HCT116 (cell line): ENCODE measurements at regions not wholly inside any gene's neighbourhood (a gene's known extent, or its start where the extent isn't known, plus 50 kb on each side); places are given as distances from the start of the nearest gene placed in this dataset.

Source experiments
- ATAC-seq: fragments of 200-7000 bp; cut with Tn5 transposase; 2 replicates; pipeline ENCODE4 v1.9.1; 2020; ENCODE audit warnings: mild to moderate bottlenecking, moderate library complexity
- BruUV-seq: library from RNA; stranded (reverse); fragments of 400-500 nt; replicated peaks from 2 replicates; lab custom pipeline; 2021; lab: Mats Ljungman, UMichigan
- CTCF ChIA-PET: fragments of 300-600 bp; sonication (Branson Sonifier 250); formaldehyde crosslinking; loops from one replicate; lab custom pipeline; 2021; ENCODE audit warnings: antibody characterized with exemption; lab: Charles Lee
- POLR2A ChIA-PET: fragments of 300-600, 350-600 bp; sonication (Branson Sonifier 250); formaldehyde crosslinking; loops from one replicate; lab custom pipeline; 2021; ENCODE audit warnings: antibody characterized with exemption; lab: Charles Lee
- RAD21 ChIA-PET, 2 experiments: fragments of 300-600 bp; sonication (Branson Sonifier 250); formaldehyde crosslinking; loops; one replicate each; lab custom pipeline; 2023; ENCODE audit warnings: low total read pairs in 2 of 2; ENCODE audit not compliant: uncharacterized antibody in 2 of 2, unreplicated experiment in 2 of 2, low non-redundant PET in 1 of 2; lab: Charles Lee
- DNase-seq: peaks from one replicate; pipeline ENCODE4 v3.0.0-alpha.2; 2010; ENCODE audit warnings: low read depth, low spot score
- H2AFZ ChIP-seq: fragments of 200-600 bp; shearing (Covaris generic), sonication (generic); 2 replicates; pipeline ENCODE4 v1.6.1; 2017; ENCODE audit warnings: low read depth, mixed run types, mixed read lengths, antibody characterized with exemption, low read length; ENCODE audit not compliant: poor library complexity, severe bottlenecking
- H3K27ac ChIP-seq: 2 replicates; pipeline ENCODE4 v1.5.1; 2012; ENCODE audit warnings: low read depth, low read length
- H3K27me3 ChIP-seq: fragments of 200-600 bp; sonication (generic); 2 replicates; pipeline ENCODE4 v1.6.1; 2016; ENCODE audit warnings: mixed run types, low read length, mixed read lengths; ENCODE audit not compliant: insufficient read depth
- H3K36me3 ChIP-seq, 2 experiments: fragments of 200-500 bp in 1 of 2; fragments of 200-600 bp in 1 of 2; sonication (Bioruptor generic) in 1 of 2; sonication (generic) in 1 of 2; 2 replicates each; pipeline versions ENCODE4 v1.5.1 to v1.6.1; 2014 to 2016; ENCODE audit warnings: low read length in 2 of 2, inconsistent platforms in 1 of 2, mixed read lengths in 1 of 2, mixed run types in 1 of 2; ENCODE audit not compliant: insufficient read depth in 2 of 2, control insufficient read depth in 1 of 2
- H3K4me1 ChIP-seq, 2 experiments: fragments of 200-600 bp in 1 of 2; sonication (generic) in 1 of 2; 2 replicates each; pipeline versions ENCODE4 v1.5.1 to v1.6.1; 2012 to 2017; ENCODE audit warnings: low read length in 2 of 2, inconsistent platforms in 1 of 2, mild to moderate bottlenecking in 1 of 2, mixed read lengths in 1 of 2, mixed run types in 1 of 2, moderate library complexity in 1 of 2; ENCODE audit not compliant: insufficient read depth in 2 of 2, control insufficient read depth in 1 of 2
- H3K4me2 ChIP-seq: fragments of 200-600 bp; sonication (generic); 2 replicates; pipeline ENCODE4 v1.6.1; 2017; ENCODE audit warnings: mixed run types, low read length, mixed read lengths
- H3K4me3 ChIP-seq, 2 experiments: fragments of 200-600 bp in 1 of 2; sonication (generic) in 1 of 2; replicated peaks in 1 of 2; 2 replicates each; pipeline ENCODE4 v1.5.1; 2011 to 2016; ENCODE audit warnings: low read length in 2 of 2, control low read depth in 1 of 2, low read depth in 1 of 2, mild to moderate bottlenecking in 1 of 2, mixed read lengths in 1 of 2, mixed run types in 1 of 2
- H3K79me2 ChIP-seq: fragments of 200-600 bp; sonication (generic); 2 replicates; pipeline ENCODE4 v1.6.1; 2017; ENCODE audit warnings: mild to moderate bottlenecking, mixed run types, low read length, moderate library complexity, mixed read lengths; ENCODE audit not compliant: insufficient read depth
- H3K9ac ChIP-seq: fragments of 200-600 bp; sonication (generic); 2 replicates; pipeline ENCODE4 v1.6.1; 2016; ENCODE audit warnings: low read length, mixed read lengths
- H3K9me2 ChIP-seq: fragments of 200-600 bp; sonication (generic), shearing (Covaris generic); 2 replicates; pipeline ENCODE4 v1.6.1; 2017; ENCODE audit warnings: mixed run types, mild to moderate bottlenecking, moderate library complexity; ENCODE audit not compliant: insufficient read depth
- H3K9me3 ChIP-seq, 2 experiments: fragments of 200-500 bp in 1 of 2; fragments of 200-600 bp in 1 of 2; sonication (Bioruptor generic) in 1 of 2; sonication (generic) in 1 of 2; 2 replicates each; pipeline ENCODE4 v1.6.1; 2014 to 2017; ENCODE audit warnings: low read length in 2 of 2, mixed read lengths in 2 of 2, inconsistent platforms in 1 of 2, low read depth in 1 of 2, mild to moderate bottlenecking in 1 of 2, mixed run types in 1 of 2, moderate library complexity in 1 of 2; ENCODE audit not compliant: control insufficient read depth in 1 of 2, insufficient read depth in 1 of 2
- H4K20me1 ChIP-seq: fragments of 200-600 bp; sonication (generic), shearing (Covaris generic); 2 replicates; pipeline ENCODE4 v1.6.1; 2017; ENCODE audit warnings: mixed run types, mild to moderate bottlenecking, moderate library complexity; ENCODE audit not compliant: insufficient read depth
- EGR1 ChIP-seq: IDR thresholded peaks from 2 replicates; pipeline ENCODE4 v1.6.1; 2012; ENCODE audit warnings: low read depth
- ELF1 ChIP-seq: IDR thresholded peaks from 2 replicates; pipeline ENCODE4 v1.6.1; 2012; ENCODE audit warnings: low read depth, borderline replicate concordance
- EZH2 ChIP-seq: fragments of 200-600 bp; sonication (generic); IDR thresholded peaks from 2 replicates; pipeline ENCODE4 v1.6.1; 2017; ENCODE audit warnings: antibody characterized with exemption, mixed run types
- FOSL1 ChIP-seq: IDR thresholded peaks from 2 replicates; pipeline ENCODE4 v1.6.1; 2012; ENCODE audit warnings: low read depth
- JUND ChIP-seq: IDR thresholded peaks from 2 replicates; pipeline ENCODE4 v1.6.1; 2012
- POLR2A ChIP-seq: IDR thresholded peaks from 2 replicates; pipeline ENCODE4 v1.7.0; 2011; ENCODE audit warnings: borderline replicate concordance; ENCODE audit not compliant: insufficient read depth, insufficient read length; ENCODE audit errors: extremely low read depth
- POLR2AphosphoS5 ChIP-seq: IDR thresholded peaks from 2 replicates; pipeline ENCODE4 v1.6.1; 2011; ENCODE audit warnings: mild to moderate bottlenecking, low read depth, low read length, moderate library complexity
- RAD21 ChIP-seq: IDR thresholded peaks from 2 replicates; pipeline ENCODE4 v1.6.1; 2012; ENCODE audit warnings: low read depth, mild to moderate bottlenecking
- YY1 ChIP-seq: IDR thresholded peaks from 2 replicates; pipeline ENCODE4 v1.6.1; 2011; ENCODE audit warnings: low read length, low read depth, moderate library complexity, mild to moderate bottlenecking; ENCODE audit not compliant: insufficient replicate concordance; ENCODE audit errors: extremely low read depth
- intact Hi-C: fragments of 100-400 bp; cut with micrococcal nuclease; formaldehyde crosslinking; loops from 2 replicates; pipeline ENCODE4 v1.10.0; 2022
- TF ChIP-seq, protein P1 (sequence below), 3 experiments: fragments of 200-600 bp in 1 of 3; sonication (generic) in 1 of 3; IDR thresholded peaks in 2 of 3; conservative IDR thresholded peaks in 1 of 3; 2 replicates each; pipeline ENCODE4 v1.5.1; 2012 to 2017; ENCODE audit warnings: low read depth in 2 of 3, low read length in 2 of 3, antibody characterized with exemption in 1 of 3, borderline replicate concordance in 1 of 3, control low read depth in 1 of 3, mild to moderate bottlenecking in 1 of 3, mixed read lengths in 1 of 3, mixed run types in 1 of 3, moderate library complexity in 1 of 3; ENCODE audit not compliant: insufficient read depth in 1 of 3
- TF ChIP-seq, protein P2 (sequence below): IDR thresholded peaks from 2 replicates; pipeline ENCODE4 v1.6.1; 2011; ENCODE audit warnings: mild to moderate bottlenecking, low read length, moderate library complexity; ENCODE audit not compliant: insufficient replicate concordance; ENCODE audit errors: extremely low read depth

DNA sequence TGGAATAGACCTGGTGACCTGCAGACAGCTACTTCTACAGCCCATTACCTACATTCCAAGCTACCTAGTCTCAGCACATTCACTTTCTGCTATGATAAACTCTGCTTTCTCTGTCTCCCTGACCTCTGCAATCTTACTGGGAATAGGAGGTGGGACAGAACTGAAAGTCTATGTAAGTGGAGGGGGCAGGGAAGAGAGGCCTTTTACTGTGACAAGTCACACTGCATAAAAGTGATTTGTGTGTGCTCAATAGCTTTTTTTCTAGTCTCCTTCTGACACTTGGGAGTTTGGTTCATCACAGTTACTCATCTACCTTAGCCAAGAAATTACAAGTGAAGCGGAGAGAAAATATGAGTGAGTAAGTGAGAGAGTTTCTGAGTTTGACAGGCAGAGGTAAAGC is 322.4 kb downstream of the OLFM4 start:
- Histone ChIP-seq H3K27me3 (no peaks in the 10 kb centered on the region), H3K27ac (no peak overlapping the region), H3K79me2 (no peaks in the 10 kb centered on the region), H3K9ac (no peak overlapping the region), H3K9me3 (peaks cover 0 to 20% of the 10 kb centered on the region in 2 experiments; a peak in 2 of 4 replicates), H2AFZ (no peak overlapping the region), H3K4me1 (no peaks in the 10 kb centered on the region), H3K9me2 (no peaks in the 10 kb centered on the region), H3K4me3 (no peak overlapping the region), H3K36me3 (no peaks in the 10 kb centered on the region), H3K4me2 (no peak overlapping the region), H4K20me1 (no peaks in the 10 kb centered on the region)
- ATAC-seq (no peak), DNase-seq (no peak)
- RAD21 ChIA-PET = no interaction called here
- BruUV-seq = no TSS peak
- TF ChIP-seq FOSL1 (no peak), ELF1 (no peak), EGR1 (no peak), YY1 (no peak), RAD21 (no peak), POLR2A (no peak), JUND (no peak), EZH2 (no peak), POLR2AphosphoS5 (no peak)
- TF ChIP-seq, protein P1, sequence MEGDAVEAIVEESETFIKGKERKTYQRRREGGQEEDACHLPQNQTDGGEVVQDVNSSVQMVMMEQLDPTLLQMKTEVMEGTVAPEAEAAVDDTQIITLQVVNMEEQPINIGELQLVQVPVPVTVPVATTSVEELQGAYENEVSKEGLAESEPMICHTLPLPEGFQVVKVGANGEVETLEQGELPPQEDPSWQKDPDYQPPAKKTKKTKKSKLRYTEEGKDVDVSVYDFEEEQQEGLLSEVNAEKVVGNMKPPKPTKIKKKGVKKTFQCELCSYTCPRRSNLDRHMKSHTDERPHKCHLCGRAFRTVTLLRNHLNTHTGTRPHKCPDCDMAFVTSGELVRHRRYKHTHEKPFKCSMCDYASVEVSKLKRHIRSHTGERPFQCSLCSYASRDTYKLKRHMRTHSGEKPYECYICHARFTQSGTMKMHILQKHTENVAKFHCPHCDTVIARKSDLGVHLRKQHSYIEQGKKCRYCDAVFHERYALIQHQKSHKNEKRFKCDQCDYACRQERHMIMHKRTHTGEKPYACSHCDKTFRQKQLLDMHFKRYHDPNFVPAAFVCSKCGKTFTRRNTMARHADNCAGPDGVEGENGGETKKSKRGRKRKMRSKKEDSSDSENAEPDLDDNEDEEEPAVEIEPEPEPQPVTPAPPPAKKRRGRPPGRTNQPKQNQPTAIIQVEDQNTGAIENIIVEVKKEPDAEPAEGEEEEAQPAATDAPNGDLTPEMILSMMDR (IDR thresholded peaks at IDR 0.05 in 2 of 3, conservative IDR thresholded peaks at IDR 0.05 in 1 of 3; ENCODE audit: borderline replicate concordance in 1 of 3, insufficient read depth in 1 of 3, low read depth in 2 of 3, low read length in 2 of 3) = no peak
- TF ChIP-seq, protein P2, sequence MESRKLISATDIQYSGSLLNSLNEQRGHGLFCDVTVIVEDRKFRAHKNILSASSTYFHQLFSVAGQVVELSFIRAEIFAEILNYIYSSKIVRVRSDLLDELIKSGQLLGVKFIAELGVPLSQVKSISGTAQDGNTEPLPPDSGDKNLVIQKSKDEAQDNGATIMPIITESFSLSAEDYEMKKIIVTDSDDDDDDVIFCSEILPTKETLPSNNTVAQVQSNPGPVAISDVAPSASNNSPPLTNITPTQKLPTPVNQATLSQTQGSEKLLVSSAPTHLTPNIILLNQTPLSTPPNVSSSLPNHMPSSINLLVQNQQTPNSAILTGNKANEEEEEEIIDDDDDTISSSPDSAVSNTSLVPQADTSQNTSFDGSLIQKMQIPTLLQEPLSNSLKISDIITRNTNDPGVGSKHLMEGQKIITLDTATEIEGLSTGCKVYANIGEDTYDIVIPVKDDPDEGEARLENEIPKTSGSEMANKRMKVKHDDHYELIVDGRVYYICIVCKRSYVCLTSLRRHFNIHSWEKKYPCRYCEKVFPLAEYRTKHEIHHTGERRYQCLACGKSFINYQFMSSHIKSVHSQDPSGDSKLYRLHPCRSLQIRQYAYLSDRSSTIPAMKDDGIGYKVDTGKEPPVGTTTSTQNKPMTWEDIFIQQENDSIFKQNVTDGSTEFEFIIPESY = no peak
- CTCF ChIA-PET = no interaction called here
- intact Hi-C loops = no loop called here
- POLR2A ChIA-PET = no interaction called here
